CD14-positive monocyte (primary cell): ENCODE measurements at regions not wholly inside any gene's neighbourhood (a gene's known extent, or its start where the extent isn't known, plus 50 kb on each side); places are given as distances from the start of the nearest gene placed in this dataset.

Experiments used
- DNase-seq, 3 donors: peaks; one replicate each; pipeline ENCODE4 v3.0.0-alpha.2; 2011 to 2022
- H2AFZ ChIP-seq: 2 replicates; pipeline ENCODE4 v1.6.0; 2012; ENCODE audit warnings: mild to moderate bottlenecking, low read depth, low read length, inconsistent platforms; ENCODE audit not compliant: insufficient read depth, poor library complexity, severe bottlenecking
- H3K27ac ChIP-seq, 2 donors: 1 replicate in 1 of 2; 2 replicates in 1 of 2; pipeline ENCODE4 v1.5.1; 2012 to 2013; ENCODE audit warnings: low read length in 2 of 2, control low read depth in 1 of 2, inconsistent platforms in 1 of 2, low read depth in 1 of 2, mild to moderate bottlenecking in 1 of 2
- H3K27me3 ChIP-seq, 2 donors: one replicate each; pipeline versions ENCODE4 v1.6.0 to v1.6.1; 2011 to 2013; ENCODE audit warnings: low read length in 2 of 2; ENCODE audit not compliant: control insufficient read depth in 2 of 2, insufficient read depth in 2 of 2
- H3K36me3 ChIP-seq, 2 donors: replicated peaks in 1 of 2; 1 replicate in 1 of 2; 2 replicates in 1 of 2; pipeline versions ENCODE4 v1.5.1 to v1.6.1; 2012 to 2013; ENCODE audit warnings: low read length in 2 of 2, control low read depth in 1 of 2, inconsistent platforms in 1 of 2, mild to moderate bottlenecking in 1 of 2; ENCODE audit not compliant: insufficient read depth in 2 of 2, control insufficient read depth in 1 of 2
- H3K4me1 ChIP-seq, 2 donors: 1 replicate in 1 of 2; 2 replicates in 1 of 2; pipeline versions ENCODE4 v1.5.1 to v1.6.1; 2012 to 2013; ENCODE audit warnings: low read length in 2 of 2, control low read depth in 1 of 2, inconsistent platforms in 1 of 2, mild to moderate bottlenecking in 1 of 2, moderate library complexity in 1 of 2; ENCODE audit not compliant: insufficient read depth in 2 of 2, control insufficient read depth in 1 of 2
- H3K4me2 ChIP-seq: replicated peaks from 2 replicates; pipeline ENCODE3; 2012; ENCODE audit warnings: low read length, moderate library complexity, mild to moderate bottlenecking; ENCODE audit not compliant: poor library complexity, severe bottlenecking; ENCODE audit errors: extremely low read depth
- H3K4me3 ChIP-seq, 3 experiments: fragments of 200-600 bp in 1 of 3; sonication (generic) in 1 of 3; replicated peaks in 1 of 3; 1 replicate in 2 of 3; 2 replicates in 1 of 3; pipeline ENCODE4 v1.5.1; 2011 to 2013; ENCODE audit warnings: low read length in 3 of 3, mild to moderate bottlenecking in 3 of 3, control low read depth in 2 of 3, low read depth in 2 of 3, inconsistent platforms in 1 of 3, moderate library complexity in 1 of 3
- H3K79me2 ChIP-seq: 2 replicates; pipeline ENCODE4 v1.6.0; 2012; ENCODE audit warnings: mild to moderate bottlenecking, control low read depth, inconsistent platforms, low read length, moderate library complexity; ENCODE audit not compliant: insufficient read depth
- H3K9ac ChIP-seq: 2 replicates; pipeline ENCODE4 v1.6.0; 2017; ENCODE audit warnings: low read length, mild to moderate bottlenecking; ENCODE audit not compliant: insufficient read depth, poor library complexity, severe bottlenecking
- H3K9me3 ChIP-seq, 2 donors: replicated peaks in 1 of 2; 1 replicate in 1 of 2; 2 replicates in 1 of 2; pipeline versions ENCODE4 v1.5.1 to v1.6.1; 2012 to 2013; ENCODE audit warnings: low read length in 2 of 2, control low read depth in 1 of 2; ENCODE audit not compliant: control insufficient read depth in 1 of 2, insufficient read depth in 1 of 2
- H4K20me1 ChIP-seq: 2 replicates; pipeline ENCODE4 v1.6.0; 2012; ENCODE audit warnings: mild to moderate bottlenecking, low read length, control low read depth, moderate library complexity; ENCODE audit not compliant: insufficient read depth
- H3K27ac Mint-ChIP-seq, 7 donors: one replicate each; pipeline ENCODE4 v1.8.0; 2020; ENCODE audit warnings: mild to moderate bottlenecking in 7 of 7, mixed read lengths in 7 of 7, moderate library complexity in 6 of 7, inconsistent platforms in 2 of 7
- H3K27me3 Mint-ChIP-seq, 3 donors: one replicate each; pipeline ENCODE4 v1.8.0; 2021 to 2022; ENCODE audit warnings: low read depth in 3 of 3, mild to moderate bottlenecking in 3 of 3, mixed read lengths in 3 of 3, moderate library complexity in 3 of 3, inconsistent platforms in 1 of 3
- H3K36me3 Mint-ChIP-seq, 2 donors: one replicate each; pipeline ENCODE4 v1.8.0; 2020; ENCODE audit warnings: mixed read lengths in 2 of 2, inconsistent platforms in 1 of 2, mild to moderate bottlenecking in 1 of 2
- H3K4me1 Mint-ChIP-seq: one replicate; pipeline ENCODE4 v1.8.0; 2020; ENCODE audit warnings: mild to moderate bottlenecking, mixed read lengths
- H3K4me3 Mint-ChIP-seq, 2 donors: one replicate each; pipeline ENCODE4 v1.8.0; 2020; ENCODE audit warnings: mild to moderate bottlenecking in 2 of 2, mixed read lengths in 2 of 2, moderate library complexity in 1 of 2
- H3K9me3 Mint-ChIP-seq, 7 donors: one replicate each; pipeline ENCODE4 v1.8.0; 2020 to 2022; ENCODE audit warnings: mixed read lengths in 7 of 7, mild to moderate bottlenecking in 6 of 7, moderate library complexity in 6 of 7, inconsistent platforms in 2 of 7
- CTCF ChIP-seq: fragments of 200-600 bp; IDR thresholded peaks from one replicate; pipeline ENCODE4 v1.8.0; 2022; ENCODE audit warnings: antibody characterized with exemption, mild to moderate bottlenecking
- WGBS: methylation state at CpG from one replicate; pipeline ENCODE4 v1.1.5; 2013; ENCODE audit warnings: missing lambda C conversion rate; ENCODE audit not compliant: insufficient coverage; 5-methylcytosine and 5-hydroxymethylcytosine counted together
- intact Hi-C, 2 donors: fragments of 100-400 bp; cut with micrococcal nuclease; formaldehyde crosslinking; loops; one replicate each; pipeline versions ENCODE4 v1.15.0 to v1.15.1; 2023

DNA sequence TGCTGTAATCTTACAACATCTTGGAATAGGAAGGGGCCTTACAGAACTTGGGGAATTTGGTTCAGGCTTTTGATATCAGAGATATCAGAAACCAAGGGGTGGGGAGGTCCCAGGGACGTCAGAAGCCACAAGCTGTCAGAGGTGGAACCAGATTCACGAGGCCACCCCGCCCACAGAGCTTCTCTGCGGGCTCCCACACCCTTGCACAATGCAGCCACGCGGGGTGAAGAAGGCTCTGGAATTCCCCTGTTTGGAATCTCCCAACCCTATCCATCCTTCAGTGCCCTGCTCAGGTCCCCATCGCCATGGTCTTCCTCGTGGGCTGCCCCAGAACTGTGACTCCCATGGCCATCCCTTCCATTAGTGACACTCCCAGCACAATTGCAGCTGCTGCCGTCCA, 247.1 kb upstream of the SHH start:
- H3K4me1 ChIP-seq: no peaks in the 10 kb centered on the region
- Mint-ChIP-seq H3K36me3 (no peaks in the 10 kb centered on the region), H3K27me3 (peaks cover 0 to 3% (median 3%) of the 10 kb centered on the region in 3 donors), H3K27ac (no peak overlapping the region), H3K4me3 (no peak overlapping the region), H3K4me1 (no peaks in the 10 kb centered on the region), H3K9me3 (peaks cover 5 to 20% (median 14%) of the 10 kb centered on the region in 7 donors)
- H3K79me2 ChIP-seq: no peaks in the 10 kb centered on the region
- no peak for TF ChIP-seq CTCF
- intact Hi-C loops: no loop called here
- no peak overlapping the region for H3K9ac ChIP-seq
- no peaks in the 10 kb centered on the region for H3K27me3 ChIP-seq
- no peaks in the 10 kb centered on the region for H4K20me1 ChIP-seq
- no peaks in the 10 kb centered on the region for H3K36me3 ChIP-seq
- WGBS: 82% methylated on average over 8 of the region's 9 CpGs
- DNase-seq: no peak
- H3K4me3 ChIP-seq: no peak overlapping the region
- H3K9me3 ChIP-seq: peaks cover 13 to 18% of the 10 kb centered on the region in 2 donors
- no peak overlapping the region for H2AFZ ChIP-seq
- H3K27ac ChIP-seq: no peak overlapping the region
- H3K4me2 ChIP-seq: no peak overlapping the region

GRCh38 chr7:156058248-156058647, 246.0 kb upstream of the SHH start:
- Mint-ChIP-seq H3K27me3 (peaks cover 0 to 5% (median 3%) of the 10 kb centered on the region in 3 donors), H3K36me3 (no peaks in the 10 kb centered on the region), H3K4me1 (no peaks in the 10 kb centered on the region), H3K9me3 (peaks cover 5 to 23% (median 16%) of the 10 kb centered on the region in 7 donors), H3K4me3 (no peak overlapping the region), H3K27ac (no peak overlapping the region)
- no peak overlapping the region for H3K27ac ChIP-seq
- H3K79me2 ChIP-seq: no peaks in the 10 kb centered on the region
- H4K20me1 ChIP-seq: no peaks in the 10 kb centered on the region
- H3K4me1 ChIP-seq: no peaks in the 10 kb centered on the region
- intact Hi-C loops: no loop called here
- WGBS: 96% methylated on average over 13 of the region's 14 CpGs
- TF ChIP-seq CTCF: no peak
- H3K9ac ChIP-seq: no peak overlapping the region
- H3K4me2 ChIP-seq: no peak overlapping the region
- peaks cover 13 to 18% of the 10 kb centered on the region in 2 donors for H3K9me3 ChIP-seq
- no peaks in the 10 kb centered on the region for H3K36me3 ChIP-seq
- H3K27me3 ChIP-seq: no peaks in the 10 kb centered on the region
- no peak overlapping the region for H2AFZ ChIP-seq
- DNase-seq: no peak
- no peak overlapping the region for H3K4me3 ChIP-seq
